Stimulated activated CD4-positive, alpha-beta T cell treated with anti-CD3 and anti-CD28 coated beads, Interleukin-4, amount 100 ng/mL, for 1 hour (primary cell): ENCODE measurements at regions not wholly inside any gene's neighbourhood (a gene's known extent, or its start where the extent isn't known, plus 50 kb on each side); places are given as distances from the start of the nearest gene placed in this dataset.
A peak's percentile ranks its signal among the peaks of the same experiment; 100 is the strongest.

Experiments used
- DNase-seq: peaks from one replicate; pipeline ENCODE4 v3.0.0-alpha.2; 2020

DNA sequence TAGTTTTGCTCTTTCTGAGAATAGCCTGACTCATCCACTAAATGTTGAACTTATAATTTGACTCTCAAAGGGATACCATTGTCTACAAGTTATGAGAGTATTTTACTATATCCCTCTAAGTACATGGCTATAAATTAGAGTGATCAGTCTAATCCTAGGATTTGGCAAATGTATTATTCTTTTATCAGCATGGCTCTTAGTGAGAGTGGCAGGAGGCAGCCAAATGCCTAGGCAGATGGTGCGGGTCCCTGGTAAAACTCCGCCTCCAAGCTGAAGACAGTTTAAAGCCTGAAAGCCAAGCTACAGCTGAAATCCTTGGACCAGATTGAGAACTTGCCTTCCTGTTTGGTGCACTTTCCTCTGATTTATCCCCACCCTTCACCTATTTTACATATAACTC lies 631.8 kb downstream of the SQOR start:
- no peak for DNase-seq

DNA sequence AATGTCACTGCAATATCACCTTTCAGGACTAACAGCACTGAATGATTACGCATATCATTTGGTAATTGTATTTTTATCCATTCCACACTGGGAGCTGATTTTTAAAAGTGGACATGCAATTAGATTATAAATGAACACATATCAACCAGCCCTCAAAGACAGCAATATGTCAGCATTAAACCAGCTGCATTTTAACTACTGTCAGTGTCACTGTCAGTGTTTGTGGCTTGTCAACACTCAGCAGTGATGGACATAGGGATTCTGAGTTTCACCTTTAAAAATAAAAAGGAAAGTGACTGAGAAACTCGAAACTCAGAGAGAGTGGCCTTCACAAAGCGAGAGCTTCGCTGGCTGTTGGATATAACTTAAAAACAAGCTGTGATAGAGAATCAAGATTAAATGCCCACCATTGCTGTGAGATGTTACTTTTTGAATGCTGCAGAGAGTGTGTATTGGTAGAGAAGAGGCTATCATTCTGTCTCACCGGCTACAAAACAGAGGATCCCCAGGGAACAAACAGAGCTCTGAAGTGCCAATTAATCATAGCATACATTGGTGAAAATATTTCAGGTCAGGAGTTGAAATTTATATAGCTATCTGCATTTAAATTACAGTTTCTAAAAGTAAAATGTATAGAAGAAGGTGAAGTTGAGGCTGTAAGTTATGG lies 635.8 kb downstream of the SQOR start:
- no peak for DNase-seq

DNA sequence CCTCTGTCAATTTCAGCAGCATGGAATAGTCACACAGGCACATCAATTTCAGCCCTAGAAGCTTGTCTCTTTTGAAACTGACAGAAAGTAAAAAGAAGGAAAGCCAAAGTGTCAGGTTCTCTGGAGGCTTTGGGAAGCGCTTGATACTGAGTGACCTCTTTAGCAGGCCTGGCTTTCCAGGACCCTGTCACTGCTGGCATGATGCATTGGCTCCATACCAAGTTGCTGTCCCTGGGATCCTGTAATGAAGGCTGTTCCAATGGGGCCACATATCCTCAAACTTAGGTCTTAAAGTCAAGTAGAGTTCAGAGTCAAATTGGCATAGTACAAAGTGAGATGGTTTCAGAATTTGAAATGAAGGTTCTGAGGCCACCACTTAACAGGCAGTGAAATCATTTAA lies 640.9 kb downstream of the SQOR start:
- DNase-seq = no peak

DNA sequence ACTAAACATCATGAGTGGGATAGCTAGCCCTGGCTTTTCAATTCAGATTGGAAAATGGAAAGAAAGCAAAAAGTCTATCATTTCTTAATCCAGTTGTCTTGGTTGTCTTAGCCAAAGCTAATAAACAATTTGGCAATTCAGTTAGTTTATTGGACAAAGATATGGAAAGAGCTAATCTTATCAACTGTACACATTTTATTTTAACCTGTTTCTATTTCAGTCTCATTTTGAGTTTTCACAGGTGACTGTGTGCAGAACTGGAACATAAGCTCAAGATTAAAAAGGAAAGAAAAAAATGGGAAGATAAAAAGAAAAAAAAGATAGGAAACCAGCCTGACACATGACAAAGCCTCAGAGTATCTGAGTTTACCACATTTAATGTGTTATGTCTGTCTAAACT lies 642.6 kb downstream of the SQOR start:
- DNase-seq = no peak

DNA sequence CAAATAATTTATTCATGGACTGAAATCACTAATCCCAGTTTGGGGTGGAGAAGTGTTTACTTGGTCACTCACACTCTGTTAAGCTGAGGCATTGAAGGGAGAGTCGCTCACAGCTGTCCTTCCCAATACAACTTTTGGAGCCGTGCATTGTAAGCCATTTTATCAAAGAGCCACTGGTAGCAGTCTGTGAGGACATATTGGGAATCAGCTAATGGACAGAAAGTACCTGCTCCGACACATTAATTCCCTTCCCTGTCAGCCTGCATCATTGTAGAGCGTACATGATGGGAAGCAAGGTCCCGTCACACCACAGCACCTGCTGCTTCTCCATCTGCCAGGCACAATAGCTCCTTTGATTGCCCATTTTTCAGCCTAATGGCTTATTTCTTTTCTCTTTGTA lies 643.2 kb downstream of the SQOR start:
- no peak for DNase-seq

DNA sequence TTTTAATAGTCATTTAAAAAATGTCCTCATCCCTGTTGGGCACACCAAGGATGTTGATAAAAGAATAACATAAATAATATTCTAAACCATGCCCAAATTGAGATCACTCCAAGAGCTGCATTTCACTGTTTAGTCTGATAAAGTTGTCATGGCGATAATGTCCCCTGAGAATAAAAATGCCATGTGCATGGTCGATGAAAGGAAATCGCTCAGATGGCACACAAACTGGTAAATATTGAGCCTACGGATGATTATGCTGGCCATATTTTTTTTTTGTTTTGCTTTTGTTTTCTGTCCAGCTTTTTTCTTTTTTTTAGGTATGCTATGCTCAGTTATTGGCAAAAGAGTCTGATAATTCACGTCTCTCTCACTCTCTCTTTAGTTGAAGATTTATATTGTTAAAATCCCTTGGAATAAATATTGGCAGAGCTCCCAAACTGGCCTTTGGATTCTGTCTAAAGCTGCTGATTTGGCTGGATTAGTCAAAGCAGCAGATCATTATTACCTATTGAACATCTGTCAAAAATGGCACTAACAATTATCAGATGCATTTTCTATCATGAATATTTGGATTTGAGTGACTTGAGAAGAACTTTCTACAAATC lies 643.8 kb downstream of the SQOR start:
- DNase-seq = no peak

DNA sequence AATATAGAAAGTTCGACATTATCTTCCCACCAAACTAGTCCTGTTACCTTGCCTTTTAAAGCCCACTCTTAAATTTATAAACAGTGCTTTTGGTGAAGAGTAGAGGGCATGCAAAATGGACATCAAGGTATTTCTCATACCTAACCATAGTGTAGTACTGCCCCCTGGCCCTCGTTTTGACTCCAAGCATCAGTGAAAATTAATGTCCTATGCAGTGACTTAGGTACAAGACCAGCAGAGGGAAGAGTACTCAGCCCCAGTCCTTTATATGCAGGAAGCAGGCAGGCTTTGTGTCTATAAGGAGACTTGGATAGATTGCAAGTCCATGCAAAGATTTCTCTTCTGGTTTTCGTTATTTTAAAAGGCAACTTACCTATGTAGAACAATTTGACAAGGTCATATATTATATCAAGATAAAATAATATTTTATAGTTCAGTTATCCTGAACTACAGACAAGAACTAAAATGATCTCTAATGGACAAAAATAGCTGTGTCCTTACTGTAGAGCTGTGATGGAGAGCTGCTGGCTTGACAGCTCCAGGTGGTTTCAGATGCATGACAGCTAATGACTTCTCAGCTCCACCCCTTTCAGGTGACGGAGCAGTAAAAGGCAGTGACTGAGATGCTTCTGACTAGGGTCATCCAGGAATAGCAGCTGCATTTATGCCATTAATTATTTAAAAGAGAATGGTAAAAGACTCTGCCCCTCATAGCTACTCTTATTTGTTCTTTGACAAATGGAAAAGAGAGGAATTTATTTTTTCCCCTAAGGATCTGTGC lies 646.1 kb downstream of the SQOR start:
- no peak for DNase-seq

DNA sequence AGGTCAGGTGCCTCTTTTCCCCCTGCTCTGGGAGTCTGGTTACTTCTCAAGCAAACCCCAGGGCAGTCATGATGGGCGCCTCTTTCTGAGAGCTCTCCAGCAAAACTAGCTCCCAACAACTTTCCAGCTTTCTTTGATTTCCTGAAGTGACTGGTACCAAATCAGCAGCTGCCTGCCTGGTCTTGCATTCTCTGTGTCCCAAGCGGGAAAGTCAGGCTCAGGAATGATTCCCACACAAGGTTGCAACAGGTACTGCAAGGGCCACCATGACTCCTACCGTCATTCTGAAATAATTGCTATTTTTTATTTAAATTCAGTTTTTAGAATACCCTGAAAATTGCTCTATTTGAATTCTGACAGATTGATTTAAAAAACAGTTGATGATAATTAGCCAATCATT lies 658.7 kb downstream of the SQOR start:
- DNase-seq = no peak

DNA sequence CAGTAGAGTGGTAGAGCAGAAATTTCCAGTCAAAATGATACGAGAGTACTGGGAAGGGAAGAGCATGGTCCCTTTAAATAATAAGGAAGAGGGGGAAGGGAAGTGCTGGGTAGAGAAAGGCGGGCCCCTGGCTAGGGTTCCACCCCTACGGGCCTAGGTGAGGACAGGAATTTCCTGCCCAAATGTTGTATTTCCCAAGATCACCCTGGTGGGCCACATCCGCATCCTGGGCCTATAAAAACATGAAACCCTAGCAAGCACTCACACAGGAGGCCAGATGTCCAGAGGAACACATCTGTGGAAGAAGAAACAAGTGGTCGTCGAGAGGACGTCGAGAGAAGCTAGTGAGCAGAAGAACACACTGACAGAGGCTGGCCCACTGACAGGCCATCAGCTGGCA lies 661.2 kb downstream of the SQOR start:
- DNase-seq = no peak

DNA sequence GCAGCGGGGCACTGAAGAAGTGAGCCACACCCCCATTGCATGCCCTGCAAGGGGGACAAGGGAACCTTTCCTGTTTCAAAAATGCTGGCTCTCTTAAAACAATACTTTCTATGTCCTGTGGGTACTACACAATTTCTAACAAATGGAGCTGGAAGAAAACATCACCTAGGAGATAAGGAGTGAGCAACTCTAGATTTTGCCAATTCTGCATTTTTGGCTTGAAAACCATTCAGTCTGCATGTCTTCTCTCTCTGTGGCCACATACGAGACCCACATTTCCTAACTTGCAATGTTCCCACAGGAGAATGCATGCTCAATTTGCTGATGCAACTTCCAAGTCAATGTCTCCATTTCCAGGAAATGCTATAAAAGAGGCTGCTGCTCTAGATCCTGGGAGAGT lies 662.0 kb downstream of the SQOR start:
- no peak for DNase-seq

DNA sequence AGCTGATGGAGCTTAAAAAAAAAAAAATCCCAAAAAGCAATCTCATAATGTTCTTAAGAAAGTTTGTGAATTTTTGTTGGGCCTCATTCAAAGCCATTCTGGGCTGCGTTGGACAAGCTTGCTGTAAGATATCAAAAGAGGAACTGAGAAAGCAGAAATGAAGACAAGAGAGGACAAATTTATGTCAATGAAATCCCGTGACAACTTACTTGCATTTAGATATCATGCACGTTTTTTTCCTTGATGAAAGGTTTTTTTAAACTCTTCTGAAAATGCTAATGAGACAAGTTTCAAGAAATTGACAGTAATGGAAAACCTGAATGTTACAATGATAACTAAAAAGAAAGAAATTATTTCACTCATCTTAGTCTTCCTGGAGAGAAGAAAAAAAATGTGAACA lies 662.9 kb downstream of the SQOR start:
- DNase-seq = no peak

DNA sequence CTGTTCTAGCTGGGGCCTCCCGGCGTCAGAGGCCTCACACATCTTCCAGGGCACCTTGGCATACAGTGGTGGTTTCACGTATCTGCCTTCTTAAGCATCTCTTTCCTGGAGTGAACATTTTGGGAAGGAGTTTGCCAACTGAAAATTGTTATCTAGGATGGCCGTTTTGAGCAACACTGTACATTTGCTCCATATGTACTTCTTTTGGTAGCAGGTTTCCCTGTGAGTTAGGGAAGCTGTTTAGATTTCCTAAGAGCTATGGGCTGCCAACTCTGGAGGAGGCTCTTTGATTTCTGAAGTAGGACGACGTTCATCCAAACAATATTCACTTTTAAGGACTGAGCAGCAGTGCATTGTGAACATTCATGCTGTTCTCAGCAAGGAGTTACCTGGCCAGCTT lies 665.9 kb downstream of the SQOR start:
- no peak for DNase-seq

DNA sequence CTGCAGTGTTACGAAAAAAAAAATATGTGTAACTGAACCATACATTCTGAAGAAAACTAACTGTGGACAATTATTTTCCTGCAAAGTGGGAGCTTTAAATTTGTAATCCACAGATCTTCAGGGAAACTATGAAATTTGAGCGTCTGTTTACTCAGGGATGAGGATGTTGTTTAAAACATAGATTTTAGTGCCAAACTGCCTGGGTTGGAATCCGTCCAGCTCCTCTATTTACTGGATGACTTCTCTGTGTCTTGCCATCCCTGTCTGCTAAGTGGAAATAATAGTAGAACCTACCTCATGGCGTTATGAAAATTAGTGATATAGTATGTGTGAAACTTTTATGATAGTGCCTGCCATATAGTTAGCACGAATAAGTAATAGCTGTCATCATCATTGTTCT lies 666.5 kb downstream of the SQOR start:
- no peak for DNase-seq

DNA sequence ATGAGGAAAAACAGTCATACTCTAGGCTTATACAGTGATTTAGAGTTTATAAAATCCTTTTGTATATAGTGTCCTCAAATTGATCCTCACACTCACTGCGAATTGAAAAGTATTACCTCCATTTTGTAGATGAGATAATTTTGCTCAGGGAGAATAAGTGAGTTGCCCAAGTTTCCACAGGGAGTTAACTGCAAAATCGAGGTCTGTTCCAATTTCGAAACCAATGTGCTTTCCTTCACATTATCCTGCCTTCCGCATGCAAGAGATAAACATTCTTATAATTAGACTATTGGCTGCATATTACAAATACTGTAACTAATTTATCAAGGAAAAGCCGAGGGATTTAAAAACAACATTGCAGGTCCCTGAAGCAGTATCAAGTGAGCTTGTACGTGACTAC lies 667.0 kb downstream of the SQOR start:
- no peak for DNase-seq

DNA sequence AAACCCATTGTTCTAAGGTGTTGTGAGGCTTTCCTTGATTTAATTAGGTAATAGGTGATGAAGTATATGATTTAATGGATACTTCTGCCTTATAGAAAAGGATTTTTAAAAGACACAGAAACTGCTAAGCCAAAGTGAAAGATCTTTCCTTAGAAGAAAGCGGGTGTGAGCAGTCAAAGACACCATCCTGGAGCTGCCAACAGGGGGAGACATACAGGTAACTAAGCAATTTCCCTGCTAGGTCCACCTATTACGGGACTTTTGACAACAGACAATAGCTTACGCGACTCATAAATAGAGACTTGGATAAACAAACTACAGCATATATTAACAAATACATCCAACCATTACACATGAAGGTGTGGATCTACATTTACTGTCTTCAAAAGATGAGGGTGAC lies 669.5 kb downstream of the SQOR start:
- no peak for DNase-seq

DNA sequence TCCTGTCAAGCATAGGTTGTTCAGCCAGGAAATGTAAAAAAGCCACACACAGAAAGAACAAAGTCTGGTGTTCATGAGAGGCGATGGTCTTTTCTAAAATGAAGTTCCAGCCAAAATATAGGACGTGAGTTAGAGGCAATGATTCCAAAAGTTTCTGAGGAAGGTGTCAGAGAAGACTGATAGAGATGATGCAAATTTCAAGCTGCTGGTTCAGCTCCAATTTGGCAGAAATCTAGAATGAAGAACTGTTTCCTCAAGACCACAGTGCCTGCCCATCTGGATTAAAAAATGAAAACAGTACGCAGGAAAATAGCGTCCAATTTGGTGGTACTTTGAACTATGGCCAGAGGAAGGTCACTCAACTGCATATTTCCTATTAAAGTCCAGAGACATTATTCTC lies 672.9 kb downstream of the SQOR start:
- no peak for DNase-seq

DNA sequence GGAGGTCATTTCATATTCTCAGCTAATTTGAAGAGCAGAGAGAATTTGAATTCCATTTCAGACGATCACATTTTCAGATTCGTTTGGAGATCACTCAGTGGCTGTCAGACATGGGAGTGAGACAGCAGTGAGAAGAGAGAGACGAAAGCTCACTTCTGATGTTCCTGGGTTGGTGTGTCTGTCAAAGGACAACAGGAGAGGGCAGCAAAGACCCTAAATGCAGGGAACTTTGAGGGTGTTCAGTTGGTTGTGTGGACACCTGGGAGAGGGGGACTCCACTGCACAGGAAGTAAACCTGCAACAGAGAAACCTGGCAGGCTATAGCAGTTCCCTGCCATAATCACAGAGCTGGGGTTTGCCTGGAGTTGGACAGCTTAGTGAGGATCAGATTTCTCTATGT lies 675.1 kb downstream of the SQOR start:
- no peak for DNase-seq

DNA sequence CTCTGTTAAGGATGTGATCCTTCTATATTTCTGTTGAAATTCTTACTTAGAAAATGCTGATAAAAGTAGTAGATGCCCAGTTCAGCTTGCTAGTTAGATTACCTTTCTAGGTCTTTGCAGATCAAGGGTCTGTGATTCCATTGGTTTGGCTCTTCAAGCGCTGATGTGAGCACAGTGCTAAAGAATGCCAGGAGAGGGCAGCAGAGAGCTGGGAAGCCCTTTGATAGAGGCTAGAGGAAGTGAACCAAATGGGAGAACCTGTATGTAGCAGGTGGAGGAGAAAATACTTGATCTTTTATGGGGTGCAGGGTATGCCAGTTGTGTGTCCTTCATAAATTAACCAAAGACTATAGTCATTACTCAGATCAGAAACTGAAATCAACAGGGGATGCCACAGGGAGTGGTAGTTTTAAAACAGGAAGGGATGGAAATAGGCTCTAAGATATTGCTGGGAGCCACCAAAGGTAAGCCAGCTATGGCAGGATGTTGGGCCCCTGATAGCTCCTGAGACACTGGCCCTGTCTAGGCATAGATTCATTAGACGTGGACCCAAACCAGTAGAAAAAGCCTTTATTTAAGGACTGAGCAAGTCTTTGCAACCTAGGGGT lies 677.4 kb downstream of the SQOR start:
- peak; percentile 42 for DNase-seq

DNA sequence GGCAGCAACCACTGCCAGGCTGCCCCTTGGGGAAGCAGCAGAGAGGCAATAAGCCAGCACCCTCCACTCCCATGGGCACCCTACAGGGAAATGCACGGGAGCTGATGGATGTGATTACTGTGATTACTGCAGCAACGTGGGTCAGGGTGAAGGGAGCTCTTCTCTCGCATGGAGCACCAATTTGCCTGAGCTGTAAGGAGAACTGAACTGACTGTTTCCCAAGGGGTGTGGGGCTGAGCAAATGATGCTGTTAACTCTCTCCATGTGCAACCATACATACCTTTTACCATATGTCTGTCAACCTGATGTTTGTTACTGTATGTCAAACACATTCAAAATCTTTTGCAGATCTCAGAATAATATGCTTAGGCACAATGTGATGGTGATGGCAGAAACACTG lies 680.6 kb downstream of the SQOR start:
- DNase-seq = no peak

DNA sequence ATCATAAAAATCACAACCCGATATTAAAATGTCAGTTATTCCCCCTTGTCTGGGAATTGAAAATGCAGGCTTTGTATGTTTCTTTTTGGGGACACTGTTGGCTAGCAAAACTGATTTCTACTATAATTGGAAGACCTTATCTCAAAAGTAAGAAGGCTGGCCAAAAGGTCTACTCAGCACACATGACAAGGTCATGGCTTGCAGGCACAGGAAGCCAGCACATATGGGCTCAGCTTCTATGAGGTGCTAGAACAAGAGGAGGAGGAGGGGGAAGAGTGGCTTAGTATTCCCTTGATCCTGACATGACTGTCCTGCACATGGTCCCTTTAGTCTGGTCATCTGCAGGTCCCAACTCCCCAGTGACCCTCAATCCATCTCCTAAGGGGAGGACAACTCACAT lies 681.2 kb downstream of the SQOR start:
- DNase-seq = no peak

DNA sequence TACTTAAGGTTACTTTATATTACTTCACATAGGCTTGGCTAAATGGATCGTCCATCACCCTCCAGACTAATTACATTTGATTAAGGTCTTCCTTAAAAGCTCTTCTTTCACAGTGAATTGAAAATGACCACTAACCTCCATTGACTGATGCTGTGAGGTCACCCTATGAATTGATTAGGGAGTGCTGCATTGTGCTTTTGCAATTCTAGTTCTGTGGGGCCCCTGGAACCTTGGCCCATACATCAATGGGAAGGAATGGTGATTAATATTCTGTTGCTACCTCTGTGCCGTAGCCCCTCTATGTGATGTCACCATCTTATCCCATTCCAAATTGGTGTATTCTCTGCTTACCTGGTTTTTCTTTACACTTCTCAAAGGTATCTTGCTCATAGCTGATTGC lies 682.2 kb downstream of the SQOR start:
- no peak for DNase-seq

DNA sequence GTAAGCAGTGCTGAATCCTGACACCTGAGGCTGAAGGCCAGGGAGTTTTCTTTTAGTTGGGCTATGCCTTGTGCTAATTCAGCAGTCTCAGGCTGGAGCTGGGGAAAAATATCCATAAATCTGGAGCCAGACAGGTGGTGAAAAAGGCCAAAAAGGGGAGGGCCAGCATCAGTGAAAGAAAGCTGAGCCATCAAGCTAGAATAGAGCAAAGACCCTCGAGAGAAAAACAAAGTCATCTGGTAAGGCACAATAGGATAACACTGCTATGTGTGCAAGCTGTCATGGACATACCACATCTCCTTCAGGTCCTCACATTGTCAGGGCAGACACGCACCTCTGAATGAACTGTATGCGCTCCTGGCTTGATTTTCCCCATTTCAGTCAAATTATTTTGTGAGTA lies 687.9 kb downstream of the SQOR start:
- no peak for DNase-seq

DNA sequence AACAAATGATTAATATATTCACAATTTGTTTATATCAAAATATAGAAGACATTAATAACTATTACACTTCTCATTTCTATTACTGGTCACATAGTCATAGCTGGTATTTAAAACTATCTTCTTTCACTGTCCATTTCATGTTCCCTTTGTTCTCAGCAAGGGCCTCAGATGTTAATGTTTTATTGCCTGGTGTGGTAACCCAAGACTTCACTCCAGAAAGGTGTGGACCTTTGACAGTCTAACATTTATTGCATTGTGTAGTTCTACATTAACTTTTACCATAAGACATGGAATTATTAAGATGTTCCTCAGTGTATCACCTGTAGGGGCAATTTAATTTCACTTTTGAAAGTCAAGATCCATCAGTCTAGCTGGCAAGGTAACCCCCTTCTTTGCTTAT lies 691.3 kb downstream of the SQOR start:
- DNase-seq = no peak

DNA sequence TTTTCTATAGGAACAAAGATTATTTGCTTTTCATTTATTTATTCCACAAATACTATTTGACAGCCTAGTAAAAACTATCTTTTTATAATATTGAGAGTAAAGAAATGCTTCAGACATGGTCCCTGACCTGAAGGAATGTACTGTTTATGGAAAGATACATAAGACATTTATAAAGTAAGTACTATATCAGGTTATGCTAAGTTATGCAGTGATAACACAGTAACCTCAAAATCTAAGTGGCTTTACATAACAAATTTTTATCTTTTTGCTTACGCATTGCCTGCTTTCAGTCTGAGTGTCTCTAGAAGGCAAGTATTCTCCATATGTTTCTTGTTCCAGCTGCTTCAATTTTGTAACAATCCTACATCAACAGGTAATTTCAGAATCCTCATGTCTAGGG lies 694.0 kb downstream of the SQOR start:
- no peak for DNase-seq
